Epithelial cell of esophagus (primary cell): ENCODE measurements at regions not wholly inside any gene's neighbourhood (a gene's known extent, or its start where the extent isn't known, plus 50 kb on each side); places are given as distances from the start of the nearest gene placed in this dataset.

Experiments
- DNase-seq: peaks from one replicate; pipeline ENCODE4 v3.0.0; 2010; ENCODE audit warnings: low read depth
- H3K4me3 ChIP-seq: 2 replicates; pipeline ENCODE4 v1.5.1; 2011; ENCODE audit warnings: mild to moderate bottlenecking, low read length, control low read depth
- CTCF ChIP-seq: IDR thresholded peaks from 2 replicates; pipeline ENCODE4 v1.5.1; 2011; ENCODE audit warnings: low read depth, mild to moderate bottlenecking, low read length, control low read depth, inconsistent platforms; ENCODE audit not compliant: insufficient read depth; ENCODE audit errors: missing control alignments

- H3K4me3 ChIP-seq = no peak overlapping the region
- DNase-seq = no peak
- TF ChIP-seq CTCF = no peak
Measured at GRCh38 chr2:146068051-146068450, 1548.1 kb upstream of the ZEB2 start.

GRCh38 chr2:146048141-146048540 lies 1528.2 kb upstream of the ZEB2 start:
- DNase-seq = no peak
- TF ChIP-seq CTCF = no peak
- H3K4me3 ChIP-seq = no peak overlapping the region

GRCh38 chr2:146041274-146041910 lies 1521.5 kb upstream of the ZEB2 start:
- H3K4me3 ChIP-seq = no peak overlapping the region
- no peak for TF ChIP-seq CTCF
- DNase-seq = no peak

- no peak for TF ChIP-seq CTCF
- no peak for DNase-seq
- no peak overlapping the region for H3K4me3 ChIP-seq
Measured at GRCh38 chr2:146040051-146040450, 1520.1 kb upstream of the ZEB2 start.

GRCh38 chr2:146038014-146038413 lies 1518.1 kb upstream of the ZEB2 start:
- no peak for TF ChIP-seq CTCF
- no peak for DNase-seq

GRCh38 chr2:146037334-146037870 lies 1517.5 kb upstream of the ZEB2 start:
- DNase-seq = no peak
- TF ChIP-seq CTCF = no peak
- H3K4me3 ChIP-seq = no peak overlapping the region

More at GRCh38 chr2:146038014-146038413, 1518.1 kb upstream of the ZEB2 start:
- H3K4me3 ChIP-seq = no peak overlapping the region

GRCh38 chr2:146031158-146031557 lies 1511.2 kb upstream of the ZEB2 start:
- TF ChIP-seq CTCF = no peak
- peak; percentile 26 for DNase-seq
- H3K4me3 ChIP-seq = no peak overlapping the region
